DND-41 (cell line): ENCODE measurements at regions not wholly inside any gene's neighbourhood (a gene's known extent, or its start where the extent isn't known, plus 50 kb on each side); places are given as distances from the start of the nearest gene placed in this dataset.

Experiments
- ATAC-seq: fragments of 200-7000 bp; cut with Tn5 transposase; 3 replicates; pipeline ENCODE4 v1.9.1; 2021; ENCODE audit warnings: low read depth; ENCODE audit not compliant: insufficient read depth
- DNase-seq: peaks from one replicate; pipeline ENCODE4 v3.0.0-alpha.2; 2020
- H2AFZ ChIP-seq: 2 replicates; pipeline ENCODE4 v1.6.0; 2012; ENCODE audit warnings: low read depth, low read length
- H3K27ac ChIP-seq: 2 replicates; pipeline ENCODE4 v1.5.1; 2012; ENCODE audit warnings: low read length, inconsistent platforms
- H3K27me3 ChIP-seq: fragments of 200-600 bp; sonication (generic); 2 replicates; pipeline ENCODE4 v1.6.0; 2012; ENCODE audit warnings: low read length, mild to moderate bottlenecking, inconsistent platforms; ENCODE audit not compliant: insufficient read depth, poor library complexity
- H3K36me3 ChIP-seq: 2 replicates; pipeline ENCODE4 v1.5.1; 2012; ENCODE audit warnings: low read length, inconsistent platforms; ENCODE audit not compliant: insufficient read depth
- H3K4me1 ChIP-seq: 2 replicates; pipeline ENCODE4 v1.5.1; 2012; ENCODE audit warnings: mild to moderate bottlenecking, low read length; ENCODE audit not compliant: insufficient read depth
- H3K4me2 ChIP-seq: 2 replicates; pipeline ENCODE4 v1.6.0; 2012; ENCODE audit warnings: mild to moderate bottlenecking, moderate library complexity, low read length, inconsistent platforms; ENCODE audit not compliant: insufficient read depth
- H3K4me3 ChIP-seq, 2 experiments: fragments of 200-600 bp in 1 of 2; shearing (Covaris generic) in 1 of 2; 2 replicates each; pipeline ENCODE4 v1.5.1; 2012 to 2016; ENCODE audit warnings: inconsistent platforms in 2 of 2, low read length in 2 of 2, mild to moderate bottlenecking in 2 of 2, low read depth in 1 of 2, moderate library complexity in 1 of 2
- H3K79me2 ChIP-seq: 2 replicates; pipeline ENCODE4 v1.6.0; 2012; ENCODE audit warnings: low read length, inconsistent platforms; ENCODE audit not compliant: insufficient read depth
- H3K9ac ChIP-seq: 2 replicates; pipeline ENCODE4 v1.6.0; 2012; ENCODE audit warnings: low read depth, mild to moderate bottlenecking, inconsistent platforms, low read length, moderate library complexity
- H3K9me3 ChIP-seq: 2 replicates; pipeline ENCODE4 v1.5.1; 2012; ENCODE audit warnings: low read length, moderate library complexity, mild to moderate bottlenecking, inconsistent platforms; ENCODE audit not compliant: insufficient read depth, severe bottlenecking
- H4K20me1 ChIP-seq: 2 replicates; pipeline ENCODE4 v1.6.0; 2012; ENCODE audit warnings: low read length; ENCODE audit not compliant: insufficient read depth
- CTCF ChIP-seq: IDR thresholded peaks from 2 replicates; pipeline ENCODE4 v1.5.1; 2012; ENCODE audit warnings: borderline replicate concordance, low read length, moderate library complexity, mild to moderate bottlenecking; ENCODE audit not compliant: poor library complexity, severe bottlenecking; ENCODE audit errors: extremely low read depth
- EZH2 ChIP-seq: IDR thresholded peaks from 3 replicates; pipeline ENCODE4 v1.6.1; 2012; ENCODE audit warnings: borderline replicate concordance, low read depth, mild to moderate bottlenecking, moderate library complexity, low read length, inconsistent platforms; ENCODE audit not compliant: severe bottlenecking

DNA sequence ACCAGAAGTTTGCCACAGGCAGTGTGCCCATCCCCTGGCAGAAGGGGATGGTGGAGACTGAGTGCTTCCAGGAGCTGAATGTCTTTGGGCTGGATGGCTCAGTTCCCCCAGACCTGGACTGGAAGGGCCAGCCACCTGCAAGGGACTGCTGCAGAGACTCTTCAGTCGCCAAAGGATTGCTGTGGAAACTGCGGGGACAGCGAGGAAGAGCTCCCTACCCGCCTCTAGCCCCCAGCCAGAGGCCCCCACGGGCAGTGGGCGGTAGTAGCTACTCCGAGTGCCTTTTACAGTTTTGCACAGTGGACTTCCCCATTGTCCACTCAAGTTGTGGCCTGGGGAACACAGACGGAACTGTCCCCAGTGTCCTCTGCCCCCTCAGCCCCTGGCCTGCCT, 138.5 kb downstream of the ZDHHC20 start:
- H3K4me3 ChIP-seq: no peak overlapping the region
- peaks cover 4% of the 10 kb centered on the region; the same call in 1 of the 2 replicates for H3K79me2 ChIP-seq
- no peaks in the 10 kb centered on the region for H3K4me1 ChIP-seq
- no peak for DNase-seq
- H3K27me3 ChIP-seq: no peaks in the 10 kb centered on the region
- H3K27ac ChIP-seq: no peak overlapping the region
- ATAC-seq: no peak
- peaks cover 20% of the 10 kb centered on the region for H3K36me3 ChIP-seq
- no peak overlapping the region for H2AFZ ChIP-seq
- no peak overlapping the region for H3K9ac ChIP-seq
- no peak for TF ChIP-seq CTCF
- TF ChIP-seq EZH2: no peak
- no peaks in the 10 kb centered on the region for H4K20me1 ChIP-seq
- no peak overlapping the region for H3K4me2 ChIP-seq
- no peaks in the 10 kb centered on the region for H3K9me3 ChIP-seq

DNA sequence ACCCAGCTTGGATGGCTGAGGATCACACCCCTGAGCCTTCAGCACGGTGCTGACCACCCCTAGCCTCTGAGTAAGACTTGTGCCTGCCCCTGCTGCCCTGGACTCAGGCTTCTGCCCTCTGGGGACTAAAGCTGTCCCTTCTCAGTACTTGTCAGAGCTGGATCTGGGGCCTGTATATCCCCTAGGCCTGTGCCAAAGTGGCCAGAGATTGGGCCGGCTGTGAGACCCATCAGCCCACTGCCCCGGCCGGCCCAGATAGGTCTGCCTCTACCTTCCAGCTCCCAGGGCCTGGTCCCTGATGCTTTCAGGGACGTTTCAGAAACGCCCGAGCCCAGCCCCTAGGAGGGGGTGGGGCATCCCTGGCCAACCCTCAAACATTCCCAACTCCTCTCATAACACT, 137.8 kb downstream of the ZDHHC20 start:
- ATAC-seq (no peak), DNase-seq (no peak)
- Histone ChIP-seq H3K9ac (no peak overlapping the region), H3K4me2 (no peak overlapping the region), H3K27ac (no peak overlapping the region), H2AFZ (no peak overlapping the region), H3K36me3 (peaks cover 20% of the 10 kb centered on the region), H3K79me2 (peaks cover 4% of the 10 kb centered on the region; the same call in 1 of the 2 replicates), H4K20me1 (no peaks in the 10 kb centered on the region), H3K4me3 (no peak overlapping the region), H3K4me1 (no peaks in the 10 kb centered on the region), H3K27me3 (no peaks in the 10 kb centered on the region), H3K9me3 (no peaks in the 10 kb centered on the region)
- TF ChIP-seq EZH2: no peak
- no peak for TF ChIP-seq CTCF

DNA sequence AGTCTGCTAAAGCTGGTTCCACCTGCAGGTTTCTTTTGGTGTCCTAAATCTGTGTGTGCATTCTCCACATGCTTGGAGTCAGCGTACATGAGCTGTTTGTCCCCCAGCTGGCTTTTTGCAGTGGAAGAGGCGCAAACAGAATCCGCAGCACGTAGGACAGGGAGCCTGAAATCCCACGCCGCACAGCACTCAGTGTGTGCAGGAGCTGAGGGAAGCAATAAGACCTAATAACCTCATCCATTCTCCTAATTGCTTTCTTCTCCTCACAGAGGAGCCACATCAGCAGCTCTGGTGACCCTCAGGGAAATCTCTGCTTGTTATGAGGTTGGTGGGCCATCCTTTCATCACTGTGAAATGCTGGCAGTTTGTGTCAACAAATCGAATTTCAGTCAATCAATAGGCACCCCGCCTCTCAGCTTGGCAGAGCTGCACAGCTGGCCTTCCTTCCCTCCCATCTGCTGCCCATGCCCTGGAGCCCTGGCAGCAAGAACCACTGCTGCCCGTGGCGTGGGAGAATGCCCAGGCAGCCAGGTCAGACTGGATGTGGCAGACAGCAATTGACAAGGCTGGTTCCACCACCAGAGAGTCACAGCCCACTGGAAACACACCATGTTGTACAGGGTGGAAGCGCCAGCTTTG, 136.7 kb downstream of the ZDHHC20 start:
- no peaks in the 10 kb centered on the region for H3K4me1 ChIP-seq
- H3K9me3 ChIP-seq: no peaks in the 10 kb centered on the region
- no peak overlapping the region for H3K9ac ChIP-seq
- peaks cover 2% of the 10 kb centered on the region; the same call in 1 of the 2 replicates for H3K79me2 ChIP-seq
- H3K27ac ChIP-seq: no peak overlapping the region
- no peak overlapping the region for H2AFZ ChIP-seq
- peaks cover 28% of the 10 kb centered on the region for H3K36me3 ChIP-seq
- H3K27me3 ChIP-seq: no peaks in the 10 kb centered on the region
- DNase-seq: no peak
- H3K4me2 ChIP-seq: no peak overlapping the region
- no peak for ATAC-seq
- H4K20me1 ChIP-seq: no peaks in the 10 kb centered on the region
- H3K4me3 ChIP-seq: no peak overlapping the region
- TF ChIP-seq EZH2 (no peak), CTCF (no peak)
